SKM-1 (cell line): ENCODE measurements at regions not wholly inside any gene's neighbourhood (a gene's known extent, or its start where the extent isn't known, plus 50 kb on each side); places are given as distances from the start of the nearest gene placed in this dataset.

ENCODE experiments used
- DNase-seq: peaks from one replicate; lab custom pipeline; 2025; ENCODE audit not compliant: unreplicated experiment; lab: John Stamatoyannopoulos, UW

DNA sequence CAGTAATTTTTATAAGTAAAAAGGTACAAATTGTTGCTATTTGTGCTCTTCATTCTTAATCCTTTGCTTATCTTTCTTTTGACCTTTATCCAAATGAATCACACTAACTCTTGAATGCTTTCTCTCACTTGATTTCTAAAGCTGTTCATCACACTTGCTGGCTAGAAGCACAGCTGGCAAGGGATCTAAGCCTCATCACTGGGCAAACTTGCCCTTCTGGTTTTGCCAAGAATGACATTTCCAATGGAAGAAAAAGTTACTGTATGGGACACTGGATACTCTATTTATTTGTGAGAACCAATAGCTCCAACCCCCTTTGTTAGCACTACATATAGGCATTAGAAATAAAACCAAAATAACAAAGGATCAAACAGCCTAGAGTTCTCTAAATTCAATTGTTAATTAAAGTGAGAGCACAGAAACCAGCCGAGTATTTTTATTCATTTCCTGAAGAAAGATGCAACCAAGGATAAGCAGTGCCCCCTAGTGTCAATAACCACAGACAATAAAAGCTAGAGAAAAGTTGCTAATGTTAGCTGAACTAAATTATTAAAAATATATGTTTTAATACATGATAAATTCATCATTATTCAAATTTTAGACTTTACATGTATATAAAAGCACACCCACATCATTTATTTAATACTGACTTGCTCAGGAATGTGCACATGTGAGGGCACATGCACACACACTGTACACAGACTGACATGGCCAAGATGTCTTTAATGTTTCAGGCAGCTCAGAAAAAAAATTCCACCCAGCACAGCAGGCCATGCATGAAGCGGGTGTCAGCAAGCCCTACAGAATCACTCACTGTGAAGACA lies 59.8 kb upstream of the POU5F2 start:
- no peak for DNase-seq

DNA sequence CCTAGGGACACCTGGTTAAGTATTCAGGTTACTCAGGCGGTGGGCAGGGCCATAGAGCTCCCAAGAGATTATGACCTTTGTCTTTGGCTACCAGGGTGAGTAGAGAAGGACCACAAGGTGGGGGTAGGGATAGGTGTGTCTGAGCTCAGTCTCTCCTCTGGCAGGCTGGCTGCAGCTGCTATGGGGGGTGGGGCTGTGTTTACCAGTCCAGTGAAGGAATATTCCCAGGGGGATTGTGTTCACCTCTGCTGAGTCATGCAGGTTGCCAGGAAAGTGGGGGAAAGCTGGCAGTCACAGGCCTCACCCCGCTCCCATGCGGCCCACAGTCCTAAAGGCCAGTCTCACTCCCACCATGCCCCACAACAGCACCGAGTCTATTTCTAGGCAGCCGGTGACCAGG lies 53.6 kb upstream of the POU5F2 start:
- DNase-seq: no peak

GRCh38 chr5:93793159-93793781 lies 51.9 kb upstream of the POU5F2 start:
- no peak for DNase-seq

DNA sequence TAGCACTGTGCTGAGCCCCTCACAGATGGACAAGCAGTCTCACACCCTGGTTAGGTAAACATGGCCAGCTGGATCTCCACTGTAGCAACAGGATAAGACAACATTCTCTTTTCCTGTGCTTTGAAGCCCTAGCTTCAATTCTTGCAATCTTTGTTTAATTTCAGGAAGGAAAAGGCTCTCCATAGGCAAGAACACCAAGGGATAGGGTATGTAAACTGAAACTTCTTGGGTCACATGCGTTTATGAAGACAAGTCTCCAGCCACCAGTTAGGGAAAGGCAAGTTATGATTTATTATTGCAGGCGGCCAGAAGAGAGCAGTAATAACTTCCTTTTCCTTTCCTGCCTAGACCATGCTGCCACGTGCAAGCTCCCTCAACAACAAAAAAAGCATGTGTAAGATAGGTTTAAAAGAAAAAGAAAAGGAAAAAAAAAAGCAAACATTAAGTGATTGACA lies 50.1 kb upstream of the POU5F2 start:
- no peak for DNase-seq
